ENCODE measurements at regions not wholly inside any gene's neighbourhood (a gene's known extent, or its start where the extent isn't known, plus 50 kb on each side); places are given as distances from the start of the nearest gene placed in this dataset.
A peak's percentile ranks its signal among the peaks of the same experiment; 100 is the strongest.

GRCh38 chr16:87186876-87187533, 130.2 kb downstream of the C16orf95 start:
- Histone ChIP-seq H3K4me2 (no peak overlapping the region), H3K4me1 (peaks cover 6% of the 10 kb centered on the region), H4K20me1 (no peaks in the 10 kb centered on the region), H3K9ac (no peak overlapping the region), H3K27ac (no peak overlapping the region), H3K36me3 (no peaks in the 10 kb centered on the region), H3K4me3 (no peak overlapping the region), H3K9me3 (peaks cover 23% of the 10 kb centered on the region), H3K27me3 (no peaks in the 10 kb centered on the region)
- TF ChIP-seq Cebpa-rat (IDR thresholded peaks at IDR 0.05) = no peak

- no peak for TF ChIP-seq Cebpa-rat (IDR thresholded peaks at IDR 0.05)
- Histone ChIP-seq H3K27ac (no peak overlapping the region), H3K36me3 (no peaks in the 10 kb centered on the region), H4K20me1 (no peaks in the 10 kb centered on the region), H3K9ac (no peak overlapping the region), H3K4me1 (peaks cover 17% of the 10 kb centered on the region), H3K27me3 (no peaks in the 10 kb centered on the region), H3K4me3 (no peak overlapping the region), H3K4me2 (no peak overlapping the region), H3K9me3 (peaks cover 23% of the 10 kb centered on the region)
Measured at GRCh38 chr16:87188104-87188503, 129.1 kb downstream of the C16orf95 start.

GRCh38 chr16:87189426-87189825, 127.8 kb downstream of the C16orf95 start:
- no peak for TF ChIP-seq Cebpa-rat (IDR thresholded peaks at IDR 0.05)
- Histone ChIP-seq H3K4me1 (peaks cover 31% of the 10 kb centered on the region), H3K9ac (no peak overlapping the region), H4K20me1 (no peaks in the 10 kb centered on the region), H3K27ac (no peak overlapping the region), H3K27me3 (no peaks in the 10 kb centered on the region), H3K9me3 (peaks cover 23% of the 10 kb centered on the region), H3K4me2 (no peak overlapping the region), H3K4me3 (no peak overlapping the region), H3K36me3 (no peaks in the 10 kb centered on the region)

- Histone ChIP-seq H3K27ac (no peak overlapping the region), H3K4me1 (peaks cover 42% of the 10 kb centered on the region)
Measured at GRCh38 chr16:87190288-87191230, 126.6 kb downstream of the C16orf95 start.

GRCh38 chr16:87192452-87193073, 124.6 kb downstream of the C16orf95 start:
- Histone ChIP-seq H3K9ac (no peak overlapping the region), H3K4me2 (peak overlapping the region; percentile 61), H3K4me3 (no peak overlapping the region), H4K20me1 (no peaks in the 10 kb centered on the region), H3K36me3 (no peaks in the 10 kb centered on the region), H3K27ac (peak overlapping the region; percentile 14; the same call in 1 of the 2 replicates), H3K4me1 (peaks cover 62% of the 10 kb centered on the region), H3K27me3 (no peaks in the 10 kb centered on the region), H3K9me3 (peaks cover 23% of the 10 kb centered on the region)
- TF ChIP-seq Cebpa-rat (IDR thresholded peaks at IDR 0.05) = no peak

More at GRCh38 chr16:87190288-87191230, 126.6 kb downstream of the C16orf95 start:
- H3K4me3 ChIP-seq = no peak overlapping the region
- peaks cover 23% of the 10 kb centered on the region for H3K9me3 ChIP-seq
- no peak overlapping the region for H3K4me2 ChIP-seq
- H4K20me1 ChIP-seq = no peaks in the 10 kb centered on the region
- no peaks in the 10 kb centered on the region for H3K27me3 ChIP-seq
- no peak overlapping the region for H3K9ac ChIP-seq
- no peaks in the 10 kb centered on the region for H3K36me3 ChIP-seq
- no peak for TF ChIP-seq Cebpa-rat (IDR thresholded peaks at IDR 0.05)

- no peak for TF ChIP-seq Cebpa-rat (IDR thresholded peaks at IDR 0.05)
- no peaks in the 10 kb centered on the region for H4K20me1 ChIP-seq
- H3K27ac ChIP-seq = no peak overlapping the region
- H3K4me1 ChIP-seq = peaks cover 77% of the 10 kb centered on the region
- H3K9ac ChIP-seq = no peak overlapping the region
- peaks cover 23% of the 10 kb centered on the region for H3K9me3 ChIP-seq
- no peaks in the 10 kb centered on the region for H3K36me3 ChIP-seq
- H3K4me2 ChIP-seq = peak overlapping the region; percentile 91
- H3K27me3 ChIP-seq = no peaks in the 10 kb centered on the region
- H3K4me3 ChIP-seq = no peak overlapping the region
Measured at GRCh38 chr16:87194172-87194571, 123.0 kb downstream of the C16orf95 start.

GRCh38 chr16:87195161-87195560, 122.0 kb downstream of the C16orf95 start:
- H3K4me1 ChIP-seq = peaks cover 82% of the 10 kb centered on the region
- no peak for TF ChIP-seq Cebpa-rat (IDR thresholded peaks at IDR 0.05)
- peak overlapping the region; percentile 31; the same call in 1 of the 2 replicates for H3K4me3 ChIP-seq
- no peaks in the 10 kb centered on the region for H3K36me3 ChIP-seq
- H4K20me1 ChIP-seq = no peaks in the 10 kb centered on the region
- H3K27me3 ChIP-seq = no peaks in the 10 kb centered on the region
- H3K4me2 ChIP-seq = peak overlapping the region; percentile 91
- H3K9me3 ChIP-seq = peaks cover 15% of the 10 kb centered on the region
- H3K9ac ChIP-seq = peak overlapping the region; percentile 40; the same call in 1 of the 2 replicates
- H3K27ac ChIP-seq = peak overlapping the region; percentile 69

- Histone ChIP-seq H4K20me1 (no peaks in the 10 kb centered on the region), H3K36me3 (no peaks in the 10 kb centered on the region), H3K9ac (no peak overlapping the region), H3K4me1 (peaks cover 90% of the 10 kb centered on the region), H3K4me3 (no peak overlapping the region), H3K9me3 (0 out of 2 replicates have a peak, but pooled peaks cover 5% of the 10 kb centered on the region), H3K27ac (peak overlapping the region; percentile 69), H3K27me3 (no peaks in the 10 kb centered on the region), H3K4me2 (peak overlapping the region; percentile 91)
- TF ChIP-seq Cebpa-rat (IDR thresholded peaks at IDR 0.05) = no peak
Measured at GRCh38 chr16:87196231-87196630, 121.0 kb downstream of the C16orf95 start.

GRCh38 chr16:87196661-87197060, 120.5 kb downstream of the C16orf95 start:
- TF ChIP-seq Cebpa-rat (IDR thresholded peaks at IDR 0.05) = no peak
- no peaks in the 10 kb centered on the region for H3K27me3 ChIP-seq
- no peaks in the 10 kb centered on the region for H3K36me3 ChIP-seq
- no peak overlapping the region for H3K9ac ChIP-seq
- H3K4me2 ChIP-seq = peak overlapping the region; percentile 91
- H3K4me3 ChIP-seq = no peak overlapping the region
- no peaks in the 10 kb centered on the region for H4K20me1 ChIP-seq
- H3K9me3 ChIP-seq = 0 out of 2 replicates have a peak, but pooled peaks cover under 1% of the 10 kb centered on the region
- H3K4me1 ChIP-seq = peaks cover 91% of the 10 kb centered on the region
- peak overlapping the region; percentile 69; the same call in 1 of the 2 replicates for H3K27ac ChIP-seq

Measured in BLaER1 (cell line).